Thoracic aorta (tissue), 2 donors: ENCODE measurements at regions not wholly inside any gene's neighbourhood (a gene's known extent, or its start where the extent isn't known, plus 50 kb on each side); places are given as distances from the start of the nearest gene placed in this dataset.

Source experiments
- ATAC-seq: fragments of 150-250 bp; one replicate; pipeline ENCODE4 v1.8.0; 2017; ENCODE audit warnings: low read depth; ENCODE audit not compliant: insufficient number of reproducible peaks, low FRiP score
- DNase-seq: peaks from one replicate; pipeline ENCODE4 v3.0.0-alpha.2; 2020; ENCODE audit warnings: low spot score
- H3K27ac ChIP-seq, 2 donors: fragments of 200-600 bp; sonication (generic); 1 replicate in 1 of 2; 2 replicates in 1 of 2; pipeline ENCODE4 v1.5.1; 2016; ENCODE audit warnings: mild to moderate bottlenecking in 2 of 2, moderate library complexity in 2 of 2
- H3K27me3 ChIP-seq: fragments of 200-600 bp; sonication (generic); replicated peaks from 2 replicates; pipeline ENCODE4 v1.6.0; 2016; ENCODE audit warnings: mild to moderate bottlenecking; ENCODE audit not compliant: insufficient read depth
- H3K36me3 ChIP-seq: fragments of 200-600 bp; sonication (generic); one replicate; pipeline ENCODE4 v1.5.1; 2016
- H3K4me1 ChIP-seq, 2 donors: fragments of 200-600 bp; sonication (generic); 1 replicate in 1 of 2; 2 replicates in 1 of 2; pipeline versions ENCODE4 v1.5.1 to v1.6.0; 2016; ENCODE audit warnings: low read depth in 2 of 2, mild to moderate bottlenecking in 1 of 2; ENCODE audit not compliant: control insufficient read depth in 1 of 2
- H3K4me3 ChIP-seq: fragments of 200-600 bp; sonication (generic); 2 replicates; pipeline ENCODE4 v1.5.1; 2016; ENCODE audit warnings: mild to moderate bottlenecking
- H3K9me3 ChIP-seq: fragments of 200-600 bp; sonication (generic); 2 replicates; pipeline ENCODE4 v1.5.1; 2016
- CTCF ChIP-seq: fragments of 200-600 bp; sonication (generic); IDR thresholded peaks from one replicate; pipeline ENCODE4 v1.5.1; 2019; ENCODE audit warnings: antibody characterized with exemption

- no peak for TF ChIP-seq CTCF
Measured at GRCh38 chr13:105445796-105446195, 1089.7 kb downstream of the EFNB2 start.

GRCh38 chr13:105442949-105443699, 1092.3 kb downstream of the EFNB2 start:
- ATAC-seq, result peak; percentile 93
- no peak for TF ChIP-seq CTCF
- no peaks in the 10 kb centered on the region for H3K36me3 ChIP-seq
- no peaks in the 10 kb centered on the region for H3K9me3 ChIP-seq
- H3K27ac ChIP-seq, result peak overlapping the region in 1 of 2 donors; percentile 19
- H3K27me3 ChIP-seq, result no peaks in the 10 kb centered on the region
- H3K4me1 ChIP-seq, result peaks cover 0 to 5% of the 10 kb centered on the region in 2 donors
- no peak for DNase-seq
- no peak overlapping the region for H3K4me3 ChIP-seq

More at GRCh38 chr13:105445796-105446195, 1089.7 kb downstream of the EFNB2 start:
- Histone ChIP-seq H3K27me3 (no peaks in the 10 kb centered on the region), H3K27ac (no peak overlapping the region), H3K4me1 (peaks cover 0 to 5% of the 10 kb centered on the region in 2 donors), H3K4me3 (peak overlapping the region; percentile 34), H3K36me3 (no peaks in the 10 kb centered on the region), H3K9me3 (no peaks in the 10 kb centered on the region)
- ATAC-seq (no peak), DNase-seq (no peak)

- Histone ChIP-seq H3K4me1 (peaks cover 0 to 5% of the 10 kb centered on the region in 2 donors), H3K36me3 (no peaks in the 10 kb centered on the region), H3K9me3 (no peaks in the 10 kb centered on the region), H3K4me3 (no peak overlapping the region), H3K27me3 (no peaks in the 10 kb centered on the region), H3K27ac (no peak overlapping the region)
- no peak for DNase-seq
- ATAC-seq, result no peak
- no peak for TF ChIP-seq CTCF
Measured at GRCh38 chr13:105442040-105442439, 1093.4 kb downstream of the EFNB2 start.

GRCh38 chr13:105441051-105441750, 1094.3 kb downstream of the EFNB2 start:
- ATAC-seq (no peak), DNase-seq (no peak)
- Histone ChIP-seq H3K27me3 (no peaks in the 10 kb centered on the region), H3K4me3 (no peak overlapping the region), H3K4me1 (peaks cover 0 to 3% of the 10 kb centered on the region in 2 donors), H3K27ac (no peak overlapping the region), H3K9me3 (no peaks in the 10 kb centered on the region), H3K36me3 (no peaks in the 10 kb centered on the region)
- TF ChIP-seq CTCF, result no peak

GRCh38 chr13:105436943-105437342, 1098.5 kb downstream of the EFNB2 start:
- Histone ChIP-seq H3K4me1 (no peaks in the 10 kb centered on the region), H3K27me3 (no peaks in the 10 kb centered on the region), H3K27ac (no peak overlapping the region), H3K4me3 (no peak overlapping the region), H3K36me3 (no peaks in the 10 kb centered on the region), H3K9me3 (no peaks in the 10 kb centered on the region)
- ATAC-seq (no peak), DNase-seq (no peak)
- TF ChIP-seq CTCF, result no peak
